ENCODE measurements at regions not wholly inside any gene's neighbourhood (a gene's known extent, or its start where the extent isn't known, plus 50 kb on each side); places are given as distances from the start of the nearest gene placed in this dataset.

GRCh38 chr11:134789104-134789503 is 377.1 kb upstream of the B3GAT1 start:
- peaks cover 0 to 61% (median under 1%) of the 10 kb centered on the region in 9 donors for H3K27me3 ChIP-seq
- intact Hi-C loops (cut with DNase I): no loop called here
- ATAC-seq: no peak

GRCh38 chr11:134786636-134787035 is 374.6 kb upstream of the B3GAT1 start:
- Histone ChIP-seq H3K9me3 (no peaks in the 10 kb centered on the region), H3K4me3 (no peak overlapping the region), H3K36me3 (no peaks in the 10 kb centered on the region), H3K4me1 (no peaks in the 10 kb centered on the region), H3K27ac (no peak overlapping the region), H3K27me3 (peaks cover 0 to 54% (median 0%) of the 10 kb centered on the region in 9 donors)
- ATAC-seq (no peak), DNase-seq (no peak)
- WGBS, 4 donors: 83 to 90% (median 88%) methylated on average over 6 of the region's 6 CpGs
- intact Hi-C loops (cut with DNase I): no loop called here
- no peak for TF ChIP-seq CTCF (IDR thresholded peaks at IDR 0.05)
- no peak for TF ChIP-seq POLR2A (IDR thresholded peaks at IDR 0.05)

More at GRCh38 chr11:134789104-134789503, 377.1 kb upstream of the B3GAT1 start:
- H3K4me1 ChIP-seq: no peaks in the 10 kb centered on the region
- H3K4me3 ChIP-seq: no peak overlapping the region
- no peaks in the 10 kb centered on the region for H3K9me3 ChIP-seq
- WGBS, 4 donors: 81 to 88% (median 87%) methylated on average over 10 of the region's 10 CpGs
- no peak overlapping the region for H3K27ac ChIP-seq
- TF ChIP-seq POLR2A (IDR thresholded peaks at IDR 0.05): no peak
- TF ChIP-seq CTCF (IDR thresholded peaks at IDR 0.05): no peak
- DNase-seq: no peak
- no peaks in the 10 kb centered on the region for H3K36me3 ChIP-seq

GRCh38 chr11:134785660-134786284 is 373.7 kb upstream of the B3GAT1 start:
- Histone ChIP-seq H3K9me3 (no peaks in the 10 kb centered on the region), H3K4me1 (no peaks in the 10 kb centered on the region), H3K4me3 (no peak overlapping the region), H3K36me3 (no peaks in the 10 kb centered on the region), H3K27me3 (peaks cover 0 to 51% (median 0%) of the 10 kb centered on the region in 9 donors), H3K27ac (no peak overlapping the region)
- ATAC-seq (no peak), DNase-seq (no peak)
- intact Hi-C loops (cut with DNase I): no loop called here
- WGBS, 4 donors: 84 to 93% (median 88%) methylated on average over 9 to 14 of the region's 14 CpGs
- TF ChIP-seq CTCF (IDR thresholded peaks at IDR 0.05) (no peak), POLR2A (IDR thresholded peaks at IDR 0.05) (no peak)

GRCh38 chr11:134785059-134785458 is 373.0 kb upstream of the B3GAT1 start:
- intact Hi-C loops (cut with DNase I): no loop called here
- Histone ChIP-seq H3K4me1 (no peaks in the 10 kb centered on the region), H3K27ac (no peak overlapping the region), H3K27me3 (peaks cover 0 to 44% (median 0%) of the 10 kb centered on the region in 9 donors), H3K36me3 (no peaks in the 10 kb centered on the region), H3K4me3 (no peak overlapping the region), H3K9me3 (no peaks in the 10 kb centered on the region)
- DNase-seq: no peak
- no peak for ATAC-seq
- 85 to 88% (median 86%) methylated on average over 4 to 5 of the region's 5 CpGs for WGBS, 4 donors
- TF ChIP-seq POLR2A (IDR thresholded peaks at IDR 0.05): no peak
- TF ChIP-seq CTCF (IDR thresholded peaks at IDR 0.05): no peak

Measured in heart left ventricle (tissue), 16 donors.